GM19023 (cell line): ENCODE measurements at regions not wholly inside any gene's neighbourhood (a gene's known extent, or its start where the extent isn't known, plus 50 kb on each side); places are given as distances from the start of the nearest gene placed in this dataset.

Source experiments
- ATAC-seq: cut with Tn5 transposase; IDR thresholded peaks from one replicate; pipeline ENCODE4 v1.9.1; 2021; ENCODE audit warnings: mild to moderate bottlenecking, moderate library complexity; ENCODE audit not compliant: unreplicated experiment

DNA sequence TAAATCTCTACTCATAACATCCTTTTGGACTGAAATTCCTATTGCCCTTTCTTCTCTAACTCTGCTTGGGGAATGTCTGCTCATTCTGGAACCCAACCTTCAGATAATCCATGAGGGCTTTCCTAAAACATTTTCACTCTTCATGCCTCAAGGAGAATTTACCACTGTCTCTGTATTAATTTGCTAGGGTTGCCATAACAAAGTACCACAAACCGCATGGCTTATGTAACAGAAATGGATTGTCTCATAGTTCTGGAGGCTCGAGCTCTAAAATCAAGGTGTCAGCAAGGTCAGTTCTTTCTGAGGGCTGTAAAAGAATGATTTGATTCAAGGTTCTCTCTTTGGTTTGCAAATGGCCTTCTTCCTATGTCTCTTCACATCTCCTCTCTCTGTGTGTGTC lies 209.7 kb downstream of the LACC1 start:
- no peak for ATAC-seq

DNA sequence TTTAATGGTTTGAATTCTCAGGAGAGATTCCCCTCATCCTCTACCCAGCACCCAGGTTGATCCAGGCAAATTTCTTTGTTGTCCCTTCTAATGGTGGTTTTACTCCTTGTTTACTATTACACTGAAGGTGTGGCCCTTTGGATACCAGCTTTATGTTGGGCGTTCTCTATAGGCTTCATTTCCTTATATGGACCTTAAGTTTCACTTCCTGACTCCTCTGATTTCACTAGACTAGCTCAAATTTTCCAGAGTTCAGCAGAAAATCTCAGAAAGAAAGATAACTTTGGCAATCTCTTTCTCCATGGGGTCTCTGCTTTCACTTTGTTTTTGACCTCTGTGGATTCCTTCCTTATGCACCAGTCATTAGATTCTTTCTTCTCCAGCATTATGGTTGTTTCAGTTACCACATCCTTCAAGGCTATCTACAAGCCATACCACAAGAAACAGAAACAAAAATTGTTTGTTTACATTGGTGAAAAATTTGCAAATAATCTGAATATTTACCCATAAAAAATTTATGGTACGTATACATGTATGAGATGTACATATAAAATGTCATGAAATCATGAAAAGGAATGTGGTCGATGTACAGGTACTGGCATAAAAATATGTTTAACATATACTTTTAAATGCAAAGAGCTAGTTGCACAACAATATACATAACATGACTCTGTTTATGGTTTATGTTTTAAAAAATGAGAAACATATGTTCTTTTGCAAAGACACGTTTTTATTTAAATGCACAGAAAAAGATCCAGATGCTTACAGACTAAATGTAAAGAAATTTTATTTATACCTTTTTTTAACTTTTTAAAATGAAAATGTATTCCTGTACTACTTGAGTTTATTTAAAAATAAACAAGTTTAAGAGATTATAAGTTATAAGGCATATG lies 212.6 kb downstream of the LACC1 start:
- no peak for ATAC-seq

GRCh38 chr13:44093607-44094564 lies 214.2 kb downstream of the LACC1 start:
- no peak for ATAC-seq

DNA sequence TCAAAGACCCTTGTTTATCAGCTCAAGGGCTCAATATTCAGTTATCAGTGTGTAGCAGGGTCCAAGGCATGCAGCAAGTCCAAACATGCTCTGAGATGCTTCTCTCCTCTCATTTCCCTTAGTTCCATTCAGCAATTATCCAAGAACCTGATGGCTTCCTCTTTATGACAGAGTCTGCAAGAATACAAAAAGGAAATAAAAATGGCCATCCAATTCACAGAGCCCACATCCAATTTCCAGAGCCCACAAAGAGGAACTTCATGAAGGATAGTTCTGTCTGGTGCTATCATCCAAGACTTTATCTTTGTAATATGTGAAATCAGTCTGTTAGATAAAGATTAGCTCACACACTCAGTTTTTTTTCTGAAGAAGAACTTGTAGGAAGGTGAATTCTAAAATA lies 217.2 kb downstream of the LACC1 start:
- no peak for ATAC-seq

GRCh38 chr13:44098559-44098958 lies 218.9 kb downstream of the LACC1 start:
- no peak for ATAC-seq

DNA sequence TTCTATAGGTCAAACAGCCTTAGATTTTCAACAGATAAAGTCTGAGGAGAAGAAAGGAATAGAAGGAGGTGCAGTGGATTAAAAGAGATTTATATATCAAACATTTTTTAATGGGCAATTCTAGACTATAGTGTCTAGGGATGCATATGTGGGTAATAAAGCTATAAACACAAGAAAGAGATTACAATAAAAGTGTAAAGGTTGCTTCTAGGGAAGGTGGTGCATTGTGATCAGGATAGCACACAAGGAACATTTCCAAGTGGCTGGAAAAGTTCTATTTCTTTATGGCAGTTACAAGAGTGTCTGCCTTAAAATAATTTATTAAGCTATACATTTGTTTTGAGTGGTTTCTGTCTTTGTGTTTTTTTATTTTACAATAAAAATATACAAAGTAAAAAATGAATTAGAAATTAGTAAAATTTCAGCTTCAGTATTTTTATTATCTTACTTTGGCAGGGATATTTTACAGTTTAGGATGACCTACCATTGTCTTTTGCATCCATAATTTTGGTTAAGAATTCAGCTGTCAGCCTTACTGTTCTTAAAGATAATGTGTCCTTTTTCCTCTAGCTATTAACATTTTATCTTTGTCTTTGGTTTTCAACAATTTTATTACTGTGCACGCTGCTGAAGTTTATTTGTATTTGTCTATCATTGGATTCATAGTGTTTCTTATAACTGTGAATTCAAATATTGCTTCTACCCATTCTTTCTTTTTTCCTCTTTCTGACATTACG lies 221.8 kb downstream of the LACC1 start:
- ATAC-seq, result no peak

GRCh38 chr13:44103429-44104196 lies 223.9 kb downstream of the LACC1 start:
- ATAC-seq, result no peak

GRCh38 chr13:44104197-44104490 lies 224.4 kb downstream of the LACC1 start:
- no peak for ATAC-seq

GRCh38 chr13:44104969-44105368 lies 225.3 kb downstream of the LACC1 start:
- ATAC-seq, result no peak

GRCh38 chr13:44106266-44107152 lies 226.8 kb downstream of the LACC1 start:
- no peak for ATAC-seq

DNA sequence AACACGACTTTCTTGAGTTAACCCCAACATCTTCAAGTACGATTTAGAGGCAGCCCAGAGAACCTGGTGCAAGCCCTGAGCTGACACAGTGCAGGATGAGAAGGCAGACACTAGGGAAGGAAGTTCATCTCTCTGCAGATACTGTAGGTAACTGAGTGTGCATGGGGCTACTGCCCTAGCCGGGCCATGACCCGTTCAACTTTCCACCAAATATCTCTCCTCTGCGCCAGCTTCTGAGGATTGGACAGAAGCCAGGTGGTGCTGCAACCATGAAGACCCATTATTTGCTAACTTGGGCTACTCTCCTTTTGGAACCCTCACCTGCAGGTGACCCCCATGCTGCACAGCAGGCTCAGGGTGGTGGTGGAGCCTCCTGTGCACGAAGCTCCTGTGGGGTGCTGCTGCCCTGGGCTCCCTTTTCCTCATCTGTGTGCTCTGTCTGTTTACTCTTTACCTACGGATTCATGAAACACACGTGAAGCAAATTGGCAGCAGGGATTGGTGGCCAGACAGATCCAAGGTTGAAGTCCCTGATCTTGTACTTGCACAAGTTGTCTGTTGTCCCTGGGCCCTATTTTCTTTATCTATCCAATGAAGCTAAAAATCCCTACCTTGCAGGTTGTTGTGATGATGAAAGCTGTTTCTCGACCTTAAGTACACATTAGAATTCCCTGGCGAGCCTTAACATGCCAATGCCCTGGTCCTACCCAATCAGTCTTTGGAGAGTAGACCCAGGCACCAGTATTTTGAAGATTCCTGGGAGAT lies 227.8 kb downstream of the LACC1 start:
- no peak for ATAC-seq

DNA sequence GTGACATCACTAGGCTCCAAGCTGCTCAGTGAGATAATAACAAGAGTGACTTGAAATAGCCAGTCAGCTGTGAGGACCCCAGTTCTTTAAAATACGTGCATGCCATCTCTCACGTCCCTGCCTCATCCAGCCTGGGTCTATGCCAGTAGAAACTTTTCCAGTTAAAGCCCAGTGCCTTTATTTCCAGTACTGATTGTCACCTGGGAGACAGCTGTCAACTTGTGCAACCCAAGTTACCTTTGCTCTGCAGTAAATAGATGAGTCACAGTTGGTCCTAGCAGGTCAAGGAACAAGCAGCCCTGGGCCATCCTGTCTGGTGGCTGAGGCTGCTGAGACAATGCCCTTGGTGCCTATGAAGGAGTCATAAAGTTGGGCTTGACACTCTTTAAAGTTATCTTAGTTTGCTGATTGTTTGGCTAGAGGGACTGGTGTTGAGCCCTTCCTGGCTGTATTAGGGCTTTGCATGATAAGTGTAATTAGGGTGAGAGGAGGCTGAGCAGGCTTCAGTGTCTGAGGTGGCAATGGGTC lies 228.7 kb downstream of the LACC1 start:
- ATAC-seq, result no peak

GRCh38 chr13:44110091-44110621 lies 230.5 kb downstream of the LACC1 start:
- ATAC-seq, result no peak

GRCh38 chr13:44111701-44112100 lies 232.0 kb downstream of the LACC1 start:
- ATAC-seq, result no peak

DNA sequence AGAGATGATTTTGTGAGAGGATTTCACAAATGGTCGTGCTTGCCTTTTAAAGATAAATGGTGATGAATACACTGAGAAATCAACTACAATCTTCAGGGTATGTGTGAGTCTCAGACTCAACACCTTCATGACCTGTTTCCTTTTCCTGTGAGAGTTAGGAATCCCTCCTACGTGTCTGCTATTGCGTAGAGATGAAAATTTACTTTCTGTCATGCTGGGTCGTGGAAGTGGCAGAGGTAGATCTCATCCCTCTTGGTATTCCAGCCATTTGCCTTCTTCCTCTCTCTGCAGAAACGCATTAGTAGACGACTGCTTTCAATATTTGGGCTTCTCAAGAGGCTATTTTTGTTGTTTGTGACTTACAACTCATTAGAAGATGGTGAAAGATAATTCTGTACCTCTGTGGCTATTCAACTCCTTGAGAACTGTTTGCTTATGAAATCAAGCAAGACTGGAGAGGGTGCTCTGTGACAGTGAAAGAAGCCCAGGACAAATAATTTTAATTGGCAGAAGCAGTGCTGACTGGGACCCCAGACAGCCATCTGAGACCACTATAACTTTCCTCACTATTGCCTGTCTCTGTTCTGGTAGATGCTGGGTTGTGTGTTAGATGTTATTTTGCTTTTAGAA lies 233.1 kb downstream of the LACC1 start:
- ATAC-seq, result no peak

- no peak for ATAC-seq
Measured at GRCh38 chr13:44116562-44117332, 237.0 kb downstream of the LACC1 start.

DNA sequence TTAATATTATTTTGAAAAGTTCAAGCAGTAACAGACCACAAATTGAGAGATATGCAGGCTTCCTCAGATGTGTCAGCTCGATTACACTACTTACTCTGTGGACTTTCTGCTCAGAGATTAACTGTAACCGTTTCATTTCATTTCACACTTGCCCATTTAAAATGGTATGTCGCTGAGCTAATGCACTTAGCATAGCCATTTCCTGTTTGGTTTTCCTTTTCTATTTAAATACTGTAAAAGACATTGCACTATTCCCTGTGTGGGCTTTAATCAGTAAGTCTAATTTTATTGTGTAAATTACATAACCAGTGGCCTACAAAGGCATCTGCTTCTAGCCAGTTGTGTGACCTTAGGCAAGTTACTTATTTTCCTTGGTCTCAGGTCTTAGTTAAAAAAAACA lies 237.6 kb downstream of the LACC1 start:
- ATAC-seq, result no peak
